Gastrocnemius medialis (tissue), 4 donors: ENCODE measurements at regions not wholly inside any gene's neighbourhood (a gene's known extent, or its start where the extent isn't known, plus 50 kb on each side); places are given as distances from the start of the nearest gene placed in this dataset.

Experiments used
- ATAC-seq, 2 donors: fragments of 150-250 bp; one replicate each; pipeline ENCODE4 v1.9.1; 2016
- DNase-seq, 2 donors: peaks; one replicate each; pipeline ENCODE4 v3.0.0-alpha.2; 2019
- H3K27ac ChIP-seq, 4 donors: fragments of 200-600 bp; sonication (generic); 1 replicate in 1 of 4; 2 replicates in 3 of 4; pipeline ENCODE4 v1.5.1; 2016 to 2018; ENCODE audit warnings: mild to moderate bottlenecking in 2 of 4, moderate library complexity in 1 of 4
- H3K27me3 ChIP-seq, 3 donors: fragments of 200-600 bp; sonication (generic) in 2 of 3; 1 replicate in 1 of 3; 2 replicates in 2 of 3; pipeline versions ENCODE4 v1.5.1 to v1.6.0; 2016 to 2019; ENCODE audit warnings: mild to moderate bottlenecking in 1 of 3, moderate library complexity in 1 of 3
- H3K36me3 ChIP-seq, 2 donors: fragments of 200-600 bp; sonication (generic) in 1 of 2; one replicate each; pipeline ENCODE4 v1.5.1; 2017 to 2018
- H3K4me1 ChIP-seq, 2 donors: fragments of 200-600 bp; sonication (generic) in 1 of 2; one replicate each; pipeline ENCODE4 v1.5.1; 2016 to 2017; ENCODE audit warnings: mild to moderate bottlenecking in 2 of 2
- H3K4me3 ChIP-seq, 4 donors: fragments of 200-600 bp; sonication (generic) in 3 of 4; 1 replicate in 1 of 4; 2 replicates in 3 of 4; pipeline ENCODE4 v1.5.1; 2016 to 2019; ENCODE audit warnings: mild to moderate bottlenecking in 2 of 4
- H3K9me3 ChIP-seq, 3 donors: fragments of 200-600 bp; sonication (generic) in 2 of 3; 1 replicate in 1 of 3; 2 replicates in 2 of 3; pipeline ENCODE4 v1.5.1; 2016 to 2019
- CTCF ChIP-seq, 5 experiments: fragments of 450-650 bp in 3 of 5; fragments of 200-600 bp in 2 of 5; sonication (generic) in 2 of 5; IDR thresholded peaks in 4 of 5; conservative IDR thresholded peaks in 1 of 5; 1 replicate in 4 of 5; 2 replicates in 1 of 5; pipeline ENCODE4 v1.5.1; 2016 to 2019; ENCODE audit warnings: antibody characterized with exemption in 5 of 5, mild to moderate bottlenecking in 3 of 5, moderate library complexity in 3 of 5
- POLR2A ChIP-seq, 2 donors: fragments of 450-650 bp; IDR thresholded peaks; one replicate each; pipeline ENCODE4 v1.6.1; 2017; ENCODE audit warnings: antibody characterized with exemption in 2 of 2, mild to moderate bottlenecking in 2 of 2, moderate library complexity in 2 of 2
- in situ Hi-C, 4 donors: fragments of 200-750 bp; cut with MboI; loops; one replicate each; pipeline versions ENCODE4 v1.15.0 to v1.8.0; 2017; ENCODE audit warnings: low sequenced_read_pairs in 4 of 4
- intact Hi-C: fragments of 100-400 bp; cut with DNase I; formaldehyde crosslinking; loops from one replicate; pipeline ENCODE4 v1.15.1; 2023; ENCODE audit warnings: low total_unique reads

GRCh38 chr3:151568184-151568583, 107.3 kb upstream of the IGSF10 start:
- no peaks in the 10 kb centered on the region for H3K4me1 ChIP-seq
- ATAC-seq (no peak), DNase-seq (no peak)
- H3K27ac ChIP-seq: no peak overlapping the region
- intact Hi-C loops: no loop called here
- H3K9me3 ChIP-seq: no peaks in the 10 kb centered on the region
- in situ Hi-C loops: no loop called here
- TF ChIP-seq CTCF (IDR thresholded peaks at IDR 0.05 in 4 of 5, conservative IDR thresholded peaks at IDR 0.05 in 1 of 5) (no peak), POLR2A (IDR thresholded peaks at IDR 0.05) (no peak)
- no peaks in the 10 kb centered on the region for H3K27me3 ChIP-seq
- H3K36me3 ChIP-seq: no peaks in the 10 kb centered on the region
- no peak overlapping the region for H3K4me3 ChIP-seq

GRCh38 chr3:151567477-151567876, 106.6 kb upstream of the IGSF10 start:
- intact Hi-C loops: no loop called here
- DNase-seq (no peak), ATAC-seq (no peak)
- in situ Hi-C loops: no loop called here
- Histone ChIP-seq H3K27me3 (no peaks in the 10 kb centered on the region), H3K4me1 (no peaks in the 10 kb centered on the region), H3K27ac (no peak overlapping the region), H3K4me3 (no peak overlapping the region), H3K9me3 (no peaks in the 10 kb centered on the region), H3K36me3 (no peaks in the 10 kb centered on the region)
- no peak for TF ChIP-seq CTCF (IDR thresholded peaks at IDR 0.05 in 4 of 5, conservative IDR thresholded peaks at IDR 0.05 in 1 of 5)
- TF ChIP-seq POLR2A (IDR thresholded peaks at IDR 0.05): no peak

- Histone ChIP-seq H3K27me3 (no peaks in the 10 kb centered on the region), H3K4me1 (no peaks in the 10 kb centered on the region), H3K9me3 (no peaks in the 10 kb centered on the region), H3K36me3 (no peaks in the 10 kb centered on the region), H3K4me3 (no peak overlapping the region), H3K27ac (no peak overlapping the region)
- ATAC-seq (no peak), DNase-seq (no peak)
- intact Hi-C loops (no loop called here), in situ Hi-C loops (no loop called here)
- TF ChIP-seq CTCF (IDR thresholded peaks at IDR 0.05 in 4 of 5, conservative IDR thresholded peaks at IDR 0.05 in 1 of 5) (no peak), POLR2A (IDR thresholded peaks at IDR 0.05) (no peak)
Observed at GRCh38 chr3:151564261-151564660, 103.4 kb upstream of the IGSF10 start.

- TF ChIP-seq POLR2A (IDR thresholded peaks at IDR 0.05) (no peak), CTCF (IDR thresholded peaks at IDR 0.05 in 4 of 5, conservative IDR thresholded peaks at IDR 0.05 in 1 of 5) (no peak)
- Histone ChIP-seq H3K4me1 (no peaks in the 10 kb centered on the region), H3K9me3 (no peaks in the 10 kb centered on the region), H3K4me3 (no peak overlapping the region), H3K36me3 (no peaks in the 10 kb centered on the region), H3K27ac (no peak overlapping the region), H3K27me3 (no peaks in the 10 kb centered on the region)
- intact Hi-C loops: no loop called here
- in situ Hi-C loops: no loop called here
- ATAC-seq (no peak), DNase-seq (no peak)
Observed at GRCh38 chr3:151563305-151563704, 102.4 kb upstream of the IGSF10 start.

- intact Hi-C loops: no loop called here
- no peak overlapping the region for H3K4me3 ChIP-seq
- H3K27me3 ChIP-seq: no peaks in the 10 kb centered on the region
- in situ Hi-C loops: no loop called here
- TF ChIP-seq POLR2A (IDR thresholded peaks at IDR 0.05) (no peak), CTCF (IDR thresholded peaks at IDR 0.05 in 4 of 5, conservative IDR thresholded peaks at IDR 0.05 in 1 of 5) (no peak)
- DNase-seq: no peak
- no peaks in the 10 kb centered on the region for H3K4me1 ChIP-seq
- no peaks in the 10 kb centered on the region for H3K9me3 ChIP-seq
- H3K36me3 ChIP-seq: no peaks in the 10 kb centered on the region
- H3K27ac ChIP-seq: no peak overlapping the region
- no peak for ATAC-seq
Observed at GRCh38 chr3:151562891-151563290, 102.0 kb upstream of the IGSF10 start.
